PC-3 (cell line): ENCODE measurements at regions not wholly inside any gene's neighbourhood (a gene's known extent, or its start where the extent isn't known, plus 50 kb on each side); places are given as distances from the start of the nearest gene placed in this dataset.
"Not testable (repeated sequence)": the region's sequence is repeated elsewhere in the genome, so short reads cannot be mapped to it uniquely, and the experiment has no call there.

Source experiments
- CTCF ChIP-seq: fragments of 300-600 bp; sonication (generic); conservative IDR thresholded peaks from 2 replicates; pipeline ENCODE4 v1.5.1; 2017; ENCODE audit warnings: antibody characterized with exemption, low read depth, mild to moderate bottlenecking, low read length
- EZH2 ChIP-seq: fragments of 300-600 bp; sonication (generic); IDR thresholded peaks from one replicate; pipeline ENCODE4 v1.6.1; 2017; ENCODE audit warnings: antibody characterized with exemption, mild to moderate bottlenecking, low read length; ENCODE audit not compliant: unreplicated experiment

- not testable (repeated sequence) for TF ChIP-seq CTCF, EZH2
Measured at GRCh38 chr10:46740368-46740767, 161.4 kb downstream of the SYT15 start.
